HFF-Myc (cell line): ENCODE measurements at regions not wholly inside any gene's neighbourhood (a gene's known extent, or its start where the extent isn't known, plus 50 kb on each side); places are given as distances from the start of the nearest gene placed in this dataset.

Experiments
- DNase-seq: peaks from one replicate; pipeline ENCODE4 v3.0.0-alpha.2; 2011; ENCODE audit warnings: low read depth; ENCODE audit errors: extremely low read depth
- H3K4me3 ChIP-seq: replicated peaks from 2 replicates; pipeline ENCODE4 v1.5.1; 2011; ENCODE audit warnings: low read depth, mild to moderate bottlenecking, control low read depth, low read length
- CTCF ChIP-seq: IDR thresholded peaks from 2 replicates; pipeline ENCODE4 v1.5.1; 2012; ENCODE audit warnings: mild to moderate bottlenecking, low read depth, low read length, control low read depth; ENCODE audit errors: missing control alignments

DNA sequence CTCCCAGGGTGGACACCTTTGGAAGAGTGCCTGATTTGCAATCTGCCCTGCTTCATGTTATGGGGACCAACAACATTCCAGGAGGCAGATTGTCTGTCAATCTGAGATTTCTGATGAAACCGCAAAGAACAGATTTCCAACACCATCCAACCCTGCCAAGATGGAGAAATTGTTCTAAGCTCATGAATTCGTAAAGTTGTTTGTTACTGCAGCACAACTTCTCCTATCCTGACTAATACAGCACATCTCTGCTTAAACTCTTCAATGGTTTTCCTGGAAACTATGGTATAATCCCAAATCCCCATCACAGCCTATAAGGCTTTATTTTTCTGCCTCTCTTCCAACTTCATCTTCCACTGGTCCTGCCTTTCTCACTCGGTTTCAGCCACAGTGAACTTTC lies 210.3 kb upstream of the TSHZ3 start:
- DNase-seq: no peak
- no peak overlapping the region for H3K4me3 ChIP-seq
- TF ChIP-seq CTCF: no peak

DNA sequence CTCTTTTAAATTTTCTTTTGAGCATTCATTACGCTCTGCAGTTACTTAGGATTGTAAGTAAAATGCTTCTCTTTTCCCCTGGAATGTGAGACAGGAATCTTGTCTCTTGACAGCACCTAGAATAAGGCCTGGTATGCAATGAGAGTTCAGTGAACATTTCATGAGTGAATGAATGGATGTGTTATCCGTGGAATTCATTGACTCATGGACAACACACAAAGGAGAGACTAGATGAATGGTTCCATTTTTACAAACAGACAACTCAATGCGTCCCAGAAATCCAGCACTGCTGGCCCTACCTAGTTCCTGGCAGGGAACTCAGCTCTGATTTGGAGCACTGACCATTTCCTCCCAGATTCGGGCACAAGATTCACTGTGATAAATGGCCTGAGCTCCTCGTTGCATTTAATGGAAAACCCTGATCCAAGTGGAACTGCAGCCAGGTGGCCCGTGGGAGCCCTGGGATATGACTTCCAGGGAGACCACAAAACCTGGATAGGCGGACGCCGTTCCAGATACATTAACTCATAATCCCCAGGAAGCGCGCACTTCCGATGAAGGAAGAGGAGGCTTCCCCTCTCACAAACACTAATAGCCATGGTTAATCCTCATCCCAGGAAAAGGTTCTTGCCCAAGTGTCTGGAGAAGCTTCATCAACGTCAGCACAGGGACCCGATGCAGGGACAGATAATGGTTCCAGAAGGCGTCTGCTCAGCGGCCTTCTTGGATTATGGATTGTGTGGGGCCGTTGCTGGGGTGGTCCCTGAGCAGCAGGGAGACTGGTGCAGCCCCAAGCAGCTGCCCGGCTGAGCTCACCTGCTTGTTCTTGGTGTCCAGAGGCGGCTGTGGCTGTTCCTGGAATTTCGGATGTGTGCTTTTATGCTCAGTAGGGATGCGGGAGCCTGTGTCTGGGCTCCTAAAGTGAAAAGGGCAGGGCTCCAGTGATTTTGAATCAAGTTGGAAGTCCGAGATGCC lies 211.1 kb upstream of the TSHZ3 start:
- TF ChIP-seq CTCF: no peak
- H3K4me3 ChIP-seq: no peak overlapping the region
- DNase-seq: no peak

DNA sequence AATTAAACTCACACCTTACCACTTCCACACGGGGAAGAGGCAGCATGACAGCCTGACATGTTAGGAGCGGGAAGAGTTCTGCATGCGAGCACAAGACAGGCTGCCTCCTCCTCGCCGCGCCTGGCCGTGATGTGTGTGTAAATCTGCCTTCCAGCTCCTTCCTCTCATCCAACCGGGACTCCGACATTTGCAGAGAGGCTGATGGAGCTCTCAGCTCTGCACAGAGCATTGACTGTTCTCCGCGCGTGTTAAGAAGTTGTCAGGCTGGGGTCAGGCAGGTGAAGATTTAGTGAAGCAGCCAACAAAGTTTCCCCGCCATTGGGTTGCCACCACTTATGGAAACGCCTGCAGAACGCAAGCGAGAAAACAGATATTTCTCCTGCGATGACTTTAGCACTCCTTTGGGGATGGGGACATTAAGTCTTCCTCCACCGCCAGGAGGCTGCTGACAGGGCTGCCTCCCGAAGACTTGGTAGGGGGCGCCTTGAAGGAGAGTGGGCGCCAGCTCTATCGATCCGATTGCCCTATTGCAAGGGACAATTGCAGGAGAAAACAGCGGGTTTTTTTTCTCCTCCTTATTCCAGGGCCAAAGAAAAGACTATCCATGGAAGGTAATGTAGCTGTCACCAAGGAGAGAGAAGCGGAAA lies 213.9 kb upstream of the TSHZ3 start:
- H3K4me3 ChIP-seq: no peak overlapping the region
- TF ChIP-seq CTCF: no peak
- no peak for DNase-seq

GRCh38 chr19:31567776-31568175 lies 218.5 kb upstream of the TSHZ3 start:
- DNase-seq: no peak
- no peak for TF ChIP-seq CTCF
- no peak overlapping the region for H3K4me3 ChIP-seq

DNA sequence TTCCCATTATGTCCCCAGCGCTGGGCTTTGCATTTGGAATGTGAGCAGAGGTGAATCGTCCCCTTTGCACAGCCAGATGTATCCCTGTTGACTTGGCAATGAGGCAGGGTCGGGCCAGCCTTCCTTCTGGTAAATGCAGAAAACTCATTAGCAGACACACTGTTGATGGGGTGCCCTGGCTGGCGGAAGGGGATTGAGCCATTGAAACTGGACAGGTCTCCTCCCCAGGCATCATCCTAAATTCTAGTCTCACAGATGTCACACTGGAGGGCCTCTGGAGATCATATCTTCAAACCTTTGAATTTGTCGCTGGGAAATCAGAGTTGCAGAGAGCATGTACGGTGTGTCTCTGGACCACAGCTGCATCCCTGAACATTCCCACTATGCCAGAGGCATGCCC lies 219.5 kb upstream of the TSHZ3 start:
- DNase-seq: no peak
- no peak overlapping the region for H3K4me3 ChIP-seq
- TF ChIP-seq CTCF: no peak

DNA sequence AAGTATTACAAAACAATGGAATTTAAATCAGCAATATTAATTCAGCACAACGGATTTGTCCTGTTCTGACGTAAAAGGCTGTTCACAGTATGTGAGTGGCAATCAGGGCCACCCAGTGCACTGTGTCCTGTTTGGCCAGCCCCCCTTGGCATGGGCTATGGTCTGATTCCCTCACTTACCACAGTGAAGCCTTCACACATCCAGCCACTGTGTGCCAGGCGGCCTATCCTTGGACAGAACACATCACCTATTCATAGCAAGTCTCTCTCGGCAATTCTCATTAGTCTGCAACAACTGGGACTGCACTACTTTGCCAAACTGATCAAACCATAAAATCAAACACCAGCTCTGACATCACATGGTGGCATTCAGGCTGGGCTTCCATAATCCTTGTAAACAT lies 221.5 kb upstream of the TSHZ3 start:
- TF ChIP-seq CTCF: no peak
- DNase-seq: no peak

More for the DNA sequence above, 221.5 kb upstream of the TSHZ3 start:
- H3K4me3 ChIP-seq: no peak overlapping the region
